H1 (cell line): ENCODE measurements at regions not wholly inside any gene's neighbourhood (a gene's known extent, or its start where the extent isn't known, plus 50 kb on each side); places are given as distances from the start of the nearest gene placed in this dataset.

Experiments used
- ATF3 ChIP-seq: IDR thresholded peaks from 2 replicates; pipeline ENCODE4 v1.6.1; 2011; ENCODE audit warnings: low read depth, mild to moderate bottlenecking, low read length; ENCODE audit not compliant: insufficient read depth
- CBX5 ChIP-seq: fragments of 300-800, 300-1000 bp; sonication (generic); IDR thresholded peaks from 2 replicates; pipeline ENCODE4 v1.7.1; 2016; ENCODE audit warnings: antibody characterized with exemption, low read length, low read depth
- CHD2 ChIP-seq: IDR thresholded peaks from 2 replicates; pipeline ENCODE4 v1.6.1; 2012; ENCODE audit warnings: low read length, improper control_type of control experiment
- CHD7 ChIP-seq: fragments of 300-600 bp; sonication (generic); IDR thresholded peaks from 2 replicates; pipeline ENCODE4 v1.7.1; 2012; ENCODE audit warnings: low read length, moderate library complexity, mild to moderate bottlenecking, inconsistent platforms; ENCODE audit not compliant: insufficient replicate concordance
- JUND ChIP-seq: IDR thresholded peaks from 2 replicates; pipeline ENCODE4 v1.6.1; 2011; ENCODE audit warnings: mild to moderate bottlenecking, improper control_type of control experiment, low read length
- NANOG ChIP-seq: IDR thresholded peaks from 2 replicates; pipeline ENCODE4 v1.6.1; 2011; ENCODE audit warnings: low read length, low read depth, mild to moderate bottlenecking, inconsistent platforms; ENCODE audit not compliant: insufficient read depth, poor library complexity, severe bottlenecking
- RFX5 ChIP-seq: IDR thresholded peaks from 2 replicates; pipeline ENCODE4 v1.6.1; 2011; ENCODE audit warnings: low read depth, low read length, improper control_type of control experiment, borderline replicate concordance
- RNF2 ChIP-seq: fragments of 200-900, 300-1000 bp; sonication (generic); IDR thresholded peaks from 2 replicates; pipeline ENCODE4 v1.7.1; 2016; ENCODE audit warnings: borderline replicate concordance, low read depth, mild to moderate bottlenecking, antibody characterized with exemption, low read length; ENCODE audit not compliant: poor library complexity, severe bottlenecking; ENCODE audit errors: missing control alignments
- SIX5 ChIP-seq: IDR thresholded peaks from 2 replicates; pipeline ENCODE4 v1.6.1; 2011; ENCODE audit warnings: mild to moderate bottlenecking, low read depth, low read length
- SP2 ChIP-seq: IDR thresholded peaks from 2 replicates; pipeline ENCODE4 v1.6.1; 2012; ENCODE audit warnings: mild to moderate bottlenecking, low read length, inconsistent platforms
- SP4 ChIP-seq: IDR thresholded peaks from 2 replicates; pipeline ENCODE4 v1.6.1; 2012; ENCODE audit warnings: low read length, inconsistent platforms
- ZNF274 ChIP-seq: IDR thresholded peaks from 2 replicates; pipeline ENCODE4 v1.7.0; 2012; ENCODE audit warnings: low read length, borderline replicate concordance; ENCODE audit errors: extremely low read depth

- TF ChIP-seq CHD7 (no peak), ATF3 (no peak), RFX5 (no peak), SIX5 (no peak), RNF2 (no peak), CBX5 (no peak), ZNF274 (no peak), NANOG (no peak), JUND (no peak), SP2 (no peak), SP4 (no peak), CHD2 (no peak)
Observed at GRCh38 chr11:33608386-33608785, 92.2 kb downstream of the C11orf91 start (continued).
